Liver (tissue), 3 donors: ENCODE measurements at regions not wholly inside any gene's neighbourhood (a gene's known extent, or its start where the extent isn't known, plus 50 kb on each side); places are given as distances from the start of the nearest gene placed in this dataset.

Experiments
- FOXA1 ChIP-seq: IDR thresholded peaks from 2 replicates; pipeline ENCODE4 v1.6.1; 2016; ENCODE audit warnings: antibody characterized with exemption
- NR2F2 ChIP-seq: IDR thresholded peaks from 2 replicates; pipeline ENCODE4 v1.6.1; 2016; ENCODE audit warnings: antibody characterized with exemption
- RAD21 ChIP-seq, 2 donors: IDR thresholded peaks; 2 replicates each; pipeline ENCODE4 v1.6.1; 2016; ENCODE audit warnings: antibody characterized with exemption in 2 of 2, mild to moderate bottlenecking in 2 of 2
- RXRA ChIP-seq, 2 donors: IDR thresholded peaks; 2 replicates each; pipeline ENCODE4 v1.6.1; 2017 to 2018; ENCODE audit warnings: antibody characterized with exemption in 2 of 2, mild to moderate bottlenecking in 1 of 2
- YY1 ChIP-seq: IDR thresholded peaks from 2 replicates; pipeline ENCODE4 v1.6.1; 2016; ENCODE audit warnings: antibody characterized with exemption, mild to moderate bottlenecking
- TF ChIP-seq, protein P1 (sequence below): fragments of 150-350 bp; IDR thresholded peaks from 2 replicates; pipeline ENCODE4 v1.5.1; 2017; ENCODE audit warnings: improper control_type of control experiment, low read depth, low read length; ENCODE audit not compliant: missing input control
- TF ChIP-seq, protein P2 (sequence below): IDR thresholded peaks from 2 replicates; pipeline ENCODE4 v1.6.1; 2016; ENCODE audit warnings: antibody characterized with exemption
- TF ChIP-seq, protein P3 (sequence below): IDR thresholded peaks from 2 replicates; pipeline ENCODE4 v1.6.1; 2016; ENCODE audit warnings: antibody characterized with exemption, mild to moderate bottlenecking
- TF ChIP-seq, protein P4 (sequence below): IDR thresholded peaks from 2 replicates; pipeline ENCODE4 v1.6.1; 2016; ENCODE audit warnings: antibody characterized with exemption
- donor health status: healthy.
- donor health status: healthy.

DNA sequence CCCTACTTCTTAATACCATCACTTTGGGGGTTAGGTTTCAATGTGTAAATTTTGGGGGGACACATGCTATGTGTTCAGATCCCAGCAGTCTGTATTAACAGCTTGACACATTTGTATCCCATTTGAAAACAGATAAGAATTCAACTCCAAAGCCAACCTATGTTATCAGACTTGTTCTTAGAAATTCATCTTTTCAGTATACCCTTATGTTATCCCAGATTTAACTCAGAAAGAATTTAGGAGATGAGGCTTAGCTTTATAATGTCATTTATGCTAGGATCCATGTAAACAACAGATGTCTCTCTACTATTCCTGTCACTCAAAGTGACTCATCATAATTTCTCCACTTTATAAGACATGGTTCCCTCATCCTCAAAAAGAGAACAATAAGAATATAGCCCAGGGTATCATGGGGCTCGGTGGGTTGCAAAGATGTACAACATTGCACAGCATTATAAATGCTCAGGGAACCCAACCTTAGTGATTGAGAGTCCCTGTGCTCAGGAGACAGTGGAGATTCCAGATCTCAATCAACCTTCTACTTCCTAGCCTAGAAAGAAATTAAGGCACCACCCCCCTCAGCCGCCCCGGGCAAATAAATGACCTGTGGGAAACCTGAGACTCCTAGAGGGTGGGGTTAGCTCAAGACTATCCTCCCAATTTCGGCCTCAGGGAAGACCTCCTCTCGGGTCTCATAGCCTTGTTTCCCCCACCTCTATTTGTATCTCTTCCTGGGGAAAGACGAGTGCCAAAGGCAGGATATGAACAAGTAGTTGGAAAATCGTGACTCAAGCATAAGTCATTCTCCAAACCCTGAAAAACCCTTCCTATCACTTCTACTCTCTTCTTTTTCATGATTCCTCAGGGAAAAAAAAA lies 265.1 kb upstream of the CAMK1G start:
- TF ChIP-seq, protein P1, sequence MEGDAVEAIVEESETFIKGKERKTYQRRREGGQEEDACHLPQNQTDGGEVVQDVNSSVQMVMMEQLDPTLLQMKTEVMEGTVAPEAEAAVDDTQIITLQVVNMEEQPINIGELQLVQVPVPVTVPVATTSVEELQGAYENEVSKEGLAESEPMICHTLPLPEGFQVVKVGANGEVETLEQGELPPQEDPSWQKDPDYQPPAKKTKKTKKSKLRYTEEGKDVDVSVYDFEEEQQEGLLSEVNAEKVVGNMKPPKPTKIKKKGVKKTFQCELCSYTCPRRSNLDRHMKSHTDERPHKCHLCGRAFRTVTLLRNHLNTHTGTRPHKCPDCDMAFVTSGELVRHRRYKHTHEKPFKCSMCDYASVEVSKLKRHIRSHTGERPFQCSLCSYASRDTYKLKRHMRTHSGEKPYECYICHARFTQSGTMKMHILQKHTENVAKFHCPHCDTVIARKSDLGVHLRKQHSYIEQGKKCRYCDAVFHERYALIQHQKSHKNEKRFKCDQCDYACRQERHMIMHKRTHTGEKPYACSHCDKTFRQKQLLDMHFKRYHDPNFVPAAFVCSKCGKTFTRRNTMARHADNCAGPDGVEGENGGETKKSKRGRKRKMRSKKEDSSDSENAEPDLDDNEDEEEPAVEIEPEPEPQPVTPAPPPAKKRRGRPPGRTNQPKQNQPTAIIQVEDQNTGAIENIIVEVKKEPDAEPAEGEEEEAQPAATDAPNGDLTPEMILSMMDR, result no peak
- TF ChIP-seq, protein P2, sequence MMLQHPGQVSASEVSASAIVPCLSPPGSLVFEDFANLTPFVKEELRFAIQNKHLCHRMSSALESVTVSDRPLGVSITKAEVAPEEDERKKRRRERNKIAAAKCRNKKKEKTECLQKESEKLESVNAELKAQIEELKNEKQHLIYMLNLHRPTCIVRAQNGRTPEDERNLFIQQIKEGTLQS, result no peak
- TF ChIP-seq RAD21 (IDR thresholded peaks at IDR 0.05) (no peak), NR2F2 (no peak), RXRA (IDR thresholded peaks at IDR 0.05) (no peak), FOXA1 (no peak), YY1 (no peak)
- TF ChIP-seq, protein P3, sequence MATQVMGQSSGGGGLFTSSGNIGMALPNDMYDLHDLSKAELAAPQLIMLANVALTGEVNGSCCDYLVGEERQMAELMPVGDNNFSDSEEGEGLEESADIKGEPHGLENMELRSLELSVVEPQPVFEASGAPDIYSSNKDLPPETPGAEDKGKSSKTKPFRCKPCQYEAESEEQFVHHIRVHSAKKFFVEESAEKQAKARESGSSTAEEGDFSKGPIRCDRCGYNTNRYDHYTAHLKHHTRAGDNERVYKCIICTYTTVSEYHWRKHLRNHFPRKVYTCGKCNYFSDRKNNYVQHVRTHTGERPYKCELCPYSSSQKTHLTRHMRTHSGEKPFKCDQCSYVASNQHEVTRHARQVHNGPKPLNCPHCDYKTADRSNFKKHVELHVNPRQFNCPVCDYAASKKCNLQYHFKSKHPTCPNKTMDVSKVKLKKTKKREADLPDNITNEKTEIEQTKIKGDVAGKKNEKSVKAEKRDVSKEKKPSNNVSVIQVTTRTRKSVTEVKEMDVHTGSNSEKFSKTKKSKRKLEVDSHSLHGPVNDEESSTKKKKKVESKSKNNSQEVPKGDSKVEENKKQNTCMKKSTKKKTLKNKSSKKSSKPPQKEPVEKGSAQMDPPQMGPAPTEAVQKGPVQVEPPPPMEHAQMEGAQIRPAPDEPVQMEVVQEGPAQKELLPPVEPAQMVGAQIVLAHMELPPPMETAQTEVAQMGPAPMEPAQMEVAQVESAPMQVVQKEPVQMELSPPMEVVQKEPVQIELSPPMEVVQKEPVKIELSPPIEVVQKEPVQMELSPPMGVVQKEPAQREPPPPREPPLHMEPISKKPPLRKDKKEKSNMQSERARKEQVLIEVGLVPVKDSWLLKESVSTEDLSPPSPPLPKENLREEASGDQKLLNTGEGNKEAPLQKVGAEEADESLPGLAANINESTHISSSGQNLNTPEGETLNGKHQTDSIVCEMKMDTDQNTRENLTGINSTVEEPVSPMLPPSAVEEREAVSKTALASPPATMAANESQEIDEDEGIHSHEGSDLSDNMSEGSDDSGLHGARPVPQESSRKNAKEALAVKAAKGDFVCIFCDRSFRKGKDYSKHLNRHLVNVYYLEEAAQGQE, result no peak
- TF ChIP-seq, protein P4, sequence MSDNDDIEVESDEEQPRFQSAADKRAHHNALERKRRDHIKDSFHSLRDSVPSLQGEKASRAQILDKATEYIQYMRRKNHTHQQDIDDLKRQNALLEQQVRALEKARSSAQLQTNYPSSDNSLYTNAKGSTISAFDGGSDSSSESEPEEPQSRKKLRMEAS, result no peak
